ENCODE measurements at regions not wholly inside any gene's neighbourhood (a gene's known extent, or its start where the extent isn't known, plus 50 kb on each side); places are given as distances from the start of the nearest gene placed in this dataset.
"Not testable (repeated sequence)": the region's sequence is repeated elsewhere in the genome, so short reads cannot be mapped to it uniquely, and the experiment has no call there.

DNA sequence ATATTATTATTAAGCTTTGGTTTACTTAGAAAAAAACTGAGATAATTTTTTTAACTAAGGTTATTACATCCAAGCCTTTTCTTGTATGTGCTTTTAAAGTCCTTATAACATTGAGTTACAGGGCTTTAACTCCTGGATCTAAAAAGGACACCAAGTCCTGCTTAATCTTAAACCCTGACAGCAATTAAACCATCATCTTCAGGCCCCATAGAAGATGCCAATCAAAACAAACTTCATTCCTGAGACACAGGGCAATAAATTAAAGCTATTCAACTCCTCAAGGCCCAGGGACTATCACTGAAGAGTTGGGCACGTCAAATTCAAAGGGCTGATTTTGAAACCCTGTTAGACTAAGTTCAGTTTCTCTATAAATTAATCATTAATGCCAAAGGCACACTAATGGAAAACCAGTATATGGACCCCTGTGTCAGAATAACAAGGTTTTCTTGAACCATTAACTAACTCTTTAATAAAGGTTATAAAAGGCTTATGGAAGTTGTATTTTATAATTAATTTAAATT lies 1152.6 kb downstream of the NSUN3 start:
- no peak for ATAC-seq
- Mint-ChIP-seq H3K4me3 (no peak overlapping the region), H3K4me1 (no peaks in the 10 kb centered on the region), H3K27me3 (no peaks in the 10 kb centered on the region), H3K36me3 (ENCODE audit: low read depth) (no peaks in the 10 kb centered on the region), H3K9me3 (peaks cover 21% of the 10 kb centered on the region), H3K27ac (no peak overlapping the region)
- no peak for DNase-seq

DNA sequence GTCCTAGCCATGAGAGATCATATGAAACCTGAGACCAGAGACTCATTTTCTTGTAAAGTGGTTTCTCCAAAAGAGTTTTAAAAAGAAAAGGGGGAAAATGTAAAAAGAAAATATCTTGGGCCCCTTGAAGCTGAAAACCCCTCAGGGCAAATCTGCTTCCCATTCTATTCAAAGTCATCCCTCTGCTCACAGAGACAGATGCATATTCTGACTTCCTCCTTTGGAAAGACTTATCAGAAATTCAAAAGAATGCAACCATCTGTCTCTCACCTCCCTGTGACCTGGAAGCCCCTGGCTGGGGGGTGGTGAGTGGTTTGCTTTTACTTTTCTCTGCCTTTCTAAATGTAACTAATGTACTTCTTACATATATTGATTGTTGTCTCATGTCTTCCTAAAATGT lies 1154.8 kb downstream of the NSUN3 start:
- ATAC-seq (no peak), DNase-seq (no peak)
- no peak overlapping the region for H3K27ac Mint-ChIP-seq
- H3K4me3 Mint-ChIP-seq = no peak overlapping the region
- H3K27me3 Mint-ChIP-seq = no peaks in the 10 kb centered on the region
- no peaks in the 10 kb centered on the region for H3K36me3 Mint-ChIP-seq (ENCODE audit: low read depth)
- no peaks in the 10 kb centered on the region for H3K4me1 Mint-ChIP-seq
- H3K9me3 Mint-ChIP-seq = peaks cover 11% of the 10 kb centered on the region

DNA sequence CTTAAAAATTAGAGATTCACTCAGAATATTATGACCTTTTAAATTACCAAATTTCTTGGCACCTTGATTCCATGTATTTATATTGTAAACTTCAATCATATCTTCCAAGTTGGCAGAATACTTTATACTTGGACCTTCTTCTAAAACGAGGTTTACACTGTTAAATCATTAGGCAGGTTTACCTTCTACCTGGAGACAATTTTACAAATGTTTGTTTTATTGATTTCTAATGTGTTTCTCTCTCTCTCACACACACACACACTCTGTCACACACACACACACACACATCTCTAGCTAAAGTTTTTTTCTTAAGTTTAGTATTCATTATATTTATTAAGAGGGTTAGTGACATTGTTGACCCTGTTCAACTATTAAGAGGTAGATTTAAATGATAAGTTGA lies 1155.6 kb downstream of the NSUN3 start:
- DNase-seq = no peak
- Mint-ChIP-seq H3K27ac (no peak overlapping the region), H3K4me1 (no peaks in the 10 kb centered on the region), H3K4me3 (no peak overlapping the region), H3K9me3 (peaks cover 16% of the 10 kb centered on the region), H3K36me3 (ENCODE audit: low read depth) (no peaks in the 10 kb centered on the region), H3K27me3 (no peaks in the 10 kb centered on the region)
- no peak for ATAC-seq

DNA sequence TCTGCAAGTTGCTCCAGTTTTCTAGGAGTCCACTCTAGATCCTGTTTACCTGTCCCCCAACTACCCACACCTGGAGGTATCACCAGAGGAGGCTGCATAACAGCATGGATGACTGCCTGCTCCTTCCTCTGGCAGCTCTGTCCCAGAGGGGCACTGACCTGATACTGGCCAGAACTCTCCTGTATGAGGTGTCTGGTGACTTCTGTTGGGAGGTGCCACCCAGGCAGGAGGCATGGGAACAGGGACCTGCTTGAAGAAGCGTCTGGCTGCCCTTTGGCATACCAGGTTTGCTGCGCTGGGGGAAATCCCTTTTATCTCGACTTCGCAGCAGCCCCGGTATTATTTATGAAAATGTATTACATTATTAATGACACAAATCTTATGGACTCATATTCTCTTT lies 1163.6 kb downstream of the NSUN3 start:
- DNase-seq (no peak), ATAC-seq (no peak)
- Mint-ChIP-seq H3K36me3 (ENCODE audit: low read depth) (no peaks in the 10 kb centered on the region), H3K27ac (no peak overlapping the region), H3K4me3 (no peak overlapping the region), H3K27me3 (no peaks in the 10 kb centered on the region), H3K9me3 (peaks cover 6% of the 10 kb centered on the region), H3K4me1 (no peaks in the 10 kb centered on the region)

DNA sequence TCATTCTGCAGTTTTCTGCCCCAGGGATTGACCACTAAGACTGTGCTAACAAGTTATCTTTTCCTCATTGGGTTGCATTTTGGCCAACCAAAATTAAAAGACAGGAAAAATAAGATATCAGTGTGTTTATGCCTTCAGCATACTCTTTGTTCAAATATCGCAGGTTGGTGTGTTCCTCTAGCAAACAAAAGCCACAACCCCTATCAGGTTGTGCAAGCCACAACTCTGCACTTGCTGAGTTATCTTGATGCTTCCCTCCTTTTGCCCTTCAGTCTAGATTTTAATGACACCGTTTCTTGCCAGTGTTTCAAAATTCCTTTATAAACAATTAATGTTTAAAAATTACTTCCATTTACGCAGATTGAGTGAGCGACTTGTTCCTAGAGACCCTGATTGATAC lies 1164.2 kb downstream of the NSUN3 start:
- DNase-seq (no peak), ATAC-seq (no peak)
- no peaks in the 10 kb centered on the region for H3K27me3 Mint-ChIP-seq
- H3K36me3 Mint-ChIP-seq (ENCODE audit: low read depth) = no peaks in the 10 kb centered on the region
- H3K27ac Mint-ChIP-seq = no peak overlapping the region
- H3K4me3 Mint-ChIP-seq = no peak overlapping the region
- peaks cover 6% of the 10 kb centered on the region for H3K9me3 Mint-ChIP-seq
- H3K4me1 Mint-ChIP-seq = no peaks in the 10 kb centered on the region

DNA sequence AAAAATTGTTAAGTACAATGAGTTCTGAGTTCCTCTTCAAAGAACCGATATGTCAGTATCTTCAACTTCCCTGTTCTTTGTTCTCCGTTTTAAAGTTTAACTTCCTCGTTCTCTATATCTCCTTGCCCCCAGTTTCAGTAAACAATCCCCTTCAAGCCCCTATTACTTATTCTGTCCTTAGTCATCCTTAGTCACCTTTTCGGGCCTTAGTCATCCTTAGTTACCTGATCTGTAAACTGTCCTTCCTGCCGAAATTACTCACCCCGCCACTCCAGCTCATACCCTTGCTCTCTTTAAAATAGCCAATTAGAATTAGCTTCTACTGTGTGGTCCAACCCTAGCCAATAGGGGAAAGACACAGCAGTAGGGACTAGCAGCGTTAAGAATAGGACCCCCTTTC lies 1165.6 kb downstream of the NSUN3 start:
- ATAC-seq (no peak), DNase-seq (no peak)
- no peaks in the 10 kb centered on the region for H3K27me3 Mint-ChIP-seq

DNA sequence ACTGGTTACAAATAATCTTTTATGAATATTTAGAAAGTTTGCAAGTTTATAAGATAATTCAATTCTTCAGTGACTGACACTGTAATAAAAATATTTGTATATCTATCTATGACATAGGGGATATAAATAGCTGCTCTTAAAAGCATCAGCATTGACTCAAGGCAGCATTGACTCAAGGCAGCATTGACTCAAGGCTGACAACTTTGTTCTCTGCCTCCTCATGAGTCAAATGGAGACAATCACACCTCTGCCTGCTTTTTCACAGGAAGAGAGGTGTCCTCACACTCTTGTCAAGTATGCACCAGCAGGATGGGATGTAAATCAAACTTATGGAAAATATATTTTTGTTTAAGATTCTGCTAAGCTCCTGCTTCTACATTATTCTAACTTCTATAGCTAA lies 1173.1 kb downstream of the NSUN3 start:
- ATAC-seq = no peak
- no peak overlapping the region for H3K4me3 Mint-ChIP-seq
- peaks cover 11% of the 10 kb centered on the region for H3K9me3 Mint-ChIP-seq
- H3K27me3 Mint-ChIP-seq = no peaks in the 10 kb centered on the region
- H3K27ac Mint-ChIP-seq = no peak overlapping the region
- no peaks in the 10 kb centered on the region for H3K4me1 Mint-ChIP-seq
- no peak for DNase-seq
- H3K36me3 Mint-ChIP-seq (ENCODE audit: low read depth) = no peaks in the 10 kb centered on the region

More for the DNA sequence above, 1165.6 kb downstream of the NSUN3 start:
- no peaks in the 10 kb centered on the region for H3K4me1 Mint-ChIP-seq
- H3K4me3 Mint-ChIP-seq = no peak overlapping the region
- no peak overlapping the region for H3K27ac Mint-ChIP-seq
- H3K36me3 Mint-ChIP-seq (ENCODE audit: low read depth) = no peaks in the 10 kb centered on the region
- H3K9me3 Mint-ChIP-seq = peaks cover 4% of the 10 kb centered on the region

DNA sequence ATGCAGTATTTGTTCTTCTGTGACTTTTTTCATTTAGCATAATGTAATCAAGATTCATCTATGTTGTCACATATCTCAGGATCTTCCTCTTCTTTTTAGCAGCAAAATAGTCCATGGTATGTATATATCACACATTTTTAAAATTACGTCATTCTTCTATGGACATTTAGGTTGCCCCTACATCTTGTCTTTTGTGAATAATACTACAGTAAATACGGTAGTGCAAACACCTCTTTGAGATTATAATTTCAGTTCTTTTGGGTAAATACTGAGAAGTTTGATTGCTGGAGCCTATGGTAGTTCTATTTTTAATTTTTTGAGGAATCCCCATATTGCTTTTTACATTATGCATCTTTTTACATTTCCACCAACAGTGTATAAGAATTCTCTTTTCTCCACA lies 1174.9 kb downstream of the NSUN3 start:
- H3K36me3 Mint-ChIP-seq (ENCODE audit: low read depth) = no peaks in the 10 kb centered on the region
- H3K27me3 Mint-ChIP-seq = no peaks in the 10 kb centered on the region
- H3K4me1 Mint-ChIP-seq = no peaks in the 10 kb centered on the region
- no peak overlapping the region for H3K4me3 Mint-ChIP-seq
- no peak for DNase-seq
- H3K27ac Mint-ChIP-seq = no peak overlapping the region
- no peak for ATAC-seq
- H3K9me3 Mint-ChIP-seq = peaks cover 11% of the 10 kb centered on the region

DNA sequence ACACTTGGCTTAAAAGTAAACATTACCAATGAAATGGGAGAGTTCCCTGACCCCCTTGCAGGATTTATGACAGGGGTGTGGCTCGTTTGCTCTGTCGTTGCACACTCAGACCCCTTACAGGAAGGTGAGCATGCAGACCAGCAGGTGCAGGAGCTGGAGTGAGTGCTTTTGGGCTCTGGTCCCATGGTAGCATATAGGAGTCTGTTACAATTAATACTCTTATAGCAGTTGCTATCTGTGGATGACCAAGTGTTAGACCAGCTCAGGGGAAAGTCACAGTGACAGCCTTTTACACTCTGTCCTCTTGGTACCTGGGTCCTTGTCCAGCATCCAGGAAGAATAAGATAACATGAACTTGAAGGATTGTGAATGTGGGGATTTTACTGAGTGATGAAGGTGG lies 1177.5 kb downstream of the NSUN3 start:
- DNase-seq = no peak
- H3K4me1 Mint-ChIP-seq = no peaks in the 10 kb centered on the region
- H3K4me3 Mint-ChIP-seq = no peak overlapping the region
- H3K27me3 Mint-ChIP-seq = no peaks in the 10 kb centered on the region
- ATAC-seq = no peak
- no peak overlapping the region for H3K27ac Mint-ChIP-seq
- peaks cover 7% of the 10 kb centered on the region for H3K9me3 Mint-ChIP-seq
- no peaks in the 10 kb centered on the region for H3K36me3 Mint-ChIP-seq (ENCODE audit: low read depth)

DNA sequence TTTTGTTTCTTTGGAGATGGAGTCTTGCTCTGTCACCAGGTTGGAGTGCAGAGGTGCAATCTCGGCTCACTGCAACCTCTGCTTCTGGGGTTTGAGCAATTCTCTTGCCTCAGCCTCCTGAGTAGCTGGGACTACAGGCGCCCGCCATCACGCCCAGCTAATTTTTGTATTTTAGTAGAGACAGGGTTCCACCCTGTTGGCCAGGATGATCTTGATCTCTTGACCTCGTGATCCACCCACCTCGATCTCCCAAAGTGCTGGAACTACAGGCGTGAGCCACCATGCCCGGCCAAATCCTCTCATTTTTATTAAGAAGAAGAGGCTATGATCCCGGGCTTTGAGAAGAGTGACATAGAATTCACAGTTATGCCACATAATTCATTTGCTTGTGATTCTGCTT lies 1178.4 kb downstream of the NSUN3 start:
- H3K9me3 Mint-ChIP-seq = peaks cover 12% of the 10 kb centered on the region
- not testable (repeated sequence) for ATAC-seq; H3K27me3 Mint-ChIP-seq; H3K4me1 Mint-ChIP-seq; H3K27ac Mint-ChIP-seq; H3K4me3 Mint-ChIP-seq; DNase-seq; H3K36me3 Mint-ChIP-seq (ENCODE audit: low read depth)

DNA sequence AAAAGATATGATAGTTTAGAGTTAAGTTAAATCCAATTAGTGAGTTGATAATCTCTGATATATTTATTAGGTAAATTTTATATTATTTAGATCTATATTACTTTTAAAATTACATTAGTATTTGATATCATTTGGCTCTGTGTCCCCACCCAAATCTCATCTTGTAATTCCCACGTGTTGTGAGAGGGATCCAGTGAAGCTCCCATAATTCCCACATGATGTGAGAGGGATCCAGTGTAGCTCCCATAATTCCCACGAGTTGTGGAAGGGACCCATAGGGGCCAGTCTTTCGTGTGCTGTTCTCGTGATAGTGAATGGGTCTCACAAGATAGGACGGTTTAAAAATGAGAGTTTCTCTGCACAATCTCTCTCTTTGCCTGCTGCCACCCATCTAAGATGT lies 1183.6 kb downstream of the NSUN3 start:
- Mint-ChIP-seq H3K4me1 (no peaks in the 10 kb centered on the region), H3K27me3 (no peaks in the 10 kb centered on the region), H3K9me3 (peaks cover 13% of the 10 kb centered on the region), H3K27ac (no peak overlapping the region), H3K4me3 (no peak overlapping the region), H3K36me3 (ENCODE audit: low read depth) (no peaks in the 10 kb centered on the region)
- ATAC-seq = no peak
- DNase-seq = no peak

DNA sequence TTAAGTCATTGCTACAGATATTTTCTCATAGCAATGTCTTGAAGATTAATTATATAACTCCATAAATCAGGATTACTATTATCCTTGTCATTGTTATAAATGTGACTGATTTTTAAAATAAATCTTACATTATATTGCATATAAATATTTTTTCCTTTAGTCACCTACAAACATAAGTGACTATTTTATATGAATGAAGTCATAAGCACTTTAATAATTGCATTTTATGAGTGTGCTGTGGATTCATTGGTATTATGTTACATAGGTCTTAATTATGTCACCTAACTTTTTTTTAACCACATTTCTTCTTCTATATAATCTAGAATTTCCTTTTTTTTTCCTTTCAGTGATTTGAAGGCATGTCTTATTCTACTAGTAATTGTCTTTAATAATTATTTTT lies 1191.2 kb downstream of the NSUN3 start:
- Mint-ChIP-seq H3K27me3 (no peaks in the 10 kb centered on the region), H3K4me1 (no peaks in the 10 kb centered on the region), H3K27ac (no peak overlapping the region), H3K9me3 (peaks cover 21% of the 10 kb centered on the region), H3K36me3 (ENCODE audit: low read depth) (no peaks in the 10 kb centered on the region), H3K4me3 (no peak overlapping the region)
- DNase-seq (no peak), ATAC-seq (no peak)

DNA sequence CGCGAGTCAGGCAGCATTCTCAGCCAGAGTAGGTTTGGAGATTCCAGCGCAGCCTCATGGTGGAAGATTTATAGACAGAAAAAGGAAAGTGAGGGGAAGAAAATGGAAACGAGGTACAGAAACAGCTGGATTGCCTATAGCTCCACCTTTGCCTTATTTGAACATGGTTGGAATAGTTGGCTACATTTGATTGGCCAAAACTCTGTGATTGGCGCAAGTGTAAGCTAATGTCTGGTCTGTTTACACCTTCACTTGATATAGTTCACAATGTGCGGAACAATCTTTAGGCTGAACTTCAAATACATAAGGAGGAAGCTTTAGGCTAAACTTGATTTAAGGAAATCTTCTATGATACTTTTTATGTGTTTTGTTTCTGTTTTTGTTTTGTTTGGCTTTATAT lies 1191.9 kb downstream of the NSUN3 start:
- Mint-ChIP-seq H3K36me3 (ENCODE audit: low read depth) (no peaks in the 10 kb centered on the region), H3K27ac (no peak overlapping the region), H3K4me1 (no peaks in the 10 kb centered on the region), H3K4me3 (no peak overlapping the region), H3K27me3 (no peaks in the 10 kb centered on the region), H3K9me3 (peaks cover 21% of the 10 kb centered on the region)
- DNase-seq (no peak), ATAC-seq (no peak)

DNA sequence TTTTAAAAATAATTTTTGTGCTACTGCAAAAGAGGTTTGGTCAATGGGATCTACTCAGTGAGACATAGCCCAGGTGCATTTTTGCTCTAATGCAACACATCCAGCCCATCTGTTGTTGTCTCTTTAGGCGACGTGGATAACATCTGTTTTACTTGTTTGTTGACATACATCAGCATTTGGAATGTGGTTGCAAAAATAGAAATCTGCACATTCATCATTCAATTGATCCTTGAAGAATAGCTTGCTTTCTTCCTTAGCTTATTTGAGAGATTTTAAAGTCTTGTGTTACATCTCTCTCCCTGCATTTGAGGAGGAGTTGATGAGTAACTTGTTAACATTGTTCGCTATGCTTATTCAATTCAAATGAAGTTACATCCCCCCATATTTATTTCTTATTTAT lies 1202.3 kb downstream of the NSUN3 start:
- H3K4me3 Mint-ChIP-seq = no peak overlapping the region
- DNase-seq = no peak
- no peaks in the 10 kb centered on the region for H3K4me1 Mint-ChIP-seq

DNA sequence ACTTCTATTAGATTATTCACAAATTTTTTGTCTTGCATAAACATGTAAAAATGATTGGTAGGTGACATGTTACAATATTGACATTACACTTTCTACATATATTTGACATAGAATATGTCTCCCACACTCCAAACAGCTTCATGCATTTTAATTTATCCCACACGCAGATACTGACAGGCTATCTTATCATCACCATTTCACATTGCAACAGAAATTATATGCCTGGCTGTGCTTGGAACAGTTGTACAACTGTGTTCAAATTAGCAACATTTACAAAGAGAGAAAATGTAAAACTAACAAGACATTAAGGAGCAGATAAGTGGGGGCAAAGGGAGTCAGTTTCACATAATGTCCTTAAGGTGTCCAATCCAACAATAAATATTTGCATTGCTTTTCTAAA lies 1208.5 kb downstream of the NSUN3 start:
- DNase-seq (no peak), ATAC-seq (no peak)
- peaks cover 8% of the 10 kb centered on the region for H3K9me3 Mint-ChIP-seq
- H3K36me3 Mint-ChIP-seq (ENCODE audit: low read depth) = no peaks in the 10 kb centered on the region
- H3K4me1 Mint-ChIP-seq = no peaks in the 10 kb centered on the region
- H3K4me3 Mint-ChIP-seq = no peak overlapping the region
- H3K27me3 Mint-ChIP-seq = no peaks in the 10 kb centered on the region
- no peak overlapping the region for H3K27ac Mint-ChIP-seq

More for the DNA sequence above, 1202.3 kb downstream of the NSUN3 start:
- Mint-ChIP-seq H3K36me3 (ENCODE audit: low read depth) (no peaks in the 10 kb centered on the region), H3K27ac (no peak overlapping the region), H3K27me3 (no peaks in the 10 kb centered on the region), H3K9me3 (peaks cover 5% of the 10 kb centered on the region)
- ATAC-seq = no peak

DNA sequence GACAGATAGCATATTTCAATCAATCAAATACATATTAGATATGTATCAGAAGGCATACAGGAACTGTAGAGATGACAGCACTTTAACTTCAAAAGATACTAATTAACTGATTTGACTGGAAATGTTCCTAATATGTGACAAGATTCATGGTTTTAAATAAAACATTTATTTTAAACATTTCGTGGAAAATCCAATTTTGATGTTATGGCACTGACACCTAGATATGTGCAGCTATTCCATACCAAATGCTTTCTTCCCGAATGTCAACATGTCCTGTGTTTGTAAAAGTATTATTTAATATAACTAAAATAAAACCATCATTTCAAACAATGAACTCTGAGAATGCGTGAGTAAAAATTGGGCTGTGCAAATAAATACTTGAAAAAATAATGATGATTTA lies 1209.3 kb downstream of the NSUN3 start:
- Mint-ChIP-seq H3K4me1 (no peaks in the 10 kb centered on the region), H3K4me3 (no peak overlapping the region), H3K9me3 (peaks cover 8% of the 10 kb centered on the region), H3K27ac (no peak overlapping the region), H3K36me3 (ENCODE audit: low read depth) (no peaks in the 10 kb centered on the region), H3K27me3 (no peaks in the 10 kb centered on the region)
- DNase-seq (no peak), ATAC-seq (no peak)
